Left ventricle myocardium inferior (tissue), 1 donor: ENCODE measurements at regions not wholly inside any gene's neighbourhood (a gene's known extent, or its start where the extent isn't known, plus 50 kb on each side); places are given as distances from the start of the nearest gene placed in this dataset.

Source experiments
- DNase-seq: peaks from one replicate; pipeline ENCODE4 v3.0.0-alpha.2; 2020
- H3K27ac ChIP-seq: fragments of 200-600 bp; replicated peaks from 2 replicates; pipeline ENCODE4 v1.8.0; 2021
- H3K27me3 ChIP-seq: fragments of 200-600 bp; 2 replicates; pipeline ENCODE4 v1.8.0; 2021; ENCODE audit warnings: low read depth
- H3K36me3 ChIP-seq: fragments of 200-600 bp; 2 replicates; pipeline ENCODE4 v1.8.0; 2021
- H3K4me1 ChIP-seq: fragments of 200-600 bp; 2 replicates; pipeline ENCODE4 v1.8.0; 2021
- H3K4me3 ChIP-seq: fragments of 200-600 bp; 2 replicates; pipeline ENCODE4 v1.8.0; 2021; ENCODE audit warnings: mild to moderate bottlenecking, moderate library complexity
- H3K9me3 ChIP-seq: fragments of 200-600 bp; replicated peaks from 2 replicates; pipeline ENCODE4 v1.8.0; 2021
- intact Hi-C: fragments of 100-400 bp; cut with micrococcal nuclease; formaldehyde crosslinking; loops from one replicate; pipeline ENCODE4 v1.11.0; 2022
- TF ChIP-seq, protein P1 (sequence below): fragments of 200-600 bp; IDR thresholded peaks from 2 replicates; pipeline ENCODE4 v1.8.0; 2021; ENCODE audit warnings: antibody characterized with exemption, mild to moderate bottlenecking, borderline replicate concordance
- donor health status: DM: no; HTN: yes; CAD: no; lungs with severe emphysema.

DNA sequence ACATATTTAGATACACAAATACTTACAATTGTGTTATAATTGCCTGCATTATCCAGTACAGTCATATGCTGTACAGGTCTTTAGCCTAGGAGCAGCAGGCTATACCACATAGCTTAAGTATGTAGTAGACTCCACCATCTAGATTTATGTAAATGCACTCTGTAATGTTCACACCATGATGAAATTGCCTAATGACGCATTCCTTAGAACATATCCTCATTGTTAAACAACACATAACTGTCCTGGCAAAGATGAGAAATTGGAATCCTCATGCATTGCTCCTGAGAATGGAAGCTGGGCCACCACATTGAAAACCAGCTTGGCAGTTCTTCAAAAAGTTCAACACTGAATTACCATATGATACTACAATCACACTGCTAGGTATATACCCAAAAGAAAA, 1002.8 kb upstream of the CELF2 start:
- Histone ChIP-seq H3K27ac (no peak overlapping the region), H3K36me3 (no peaks in the 10 kb centered on the region), H3K4me3 (no peak overlapping the region), H3K27me3 (no peaks in the 10 kb centered on the region), H3K9me3 (peaks cover 5% of the 10 kb centered on the region), H3K4me1 (no peaks in the 10 kb centered on the region)
- TF ChIP-seq, protein P1, sequence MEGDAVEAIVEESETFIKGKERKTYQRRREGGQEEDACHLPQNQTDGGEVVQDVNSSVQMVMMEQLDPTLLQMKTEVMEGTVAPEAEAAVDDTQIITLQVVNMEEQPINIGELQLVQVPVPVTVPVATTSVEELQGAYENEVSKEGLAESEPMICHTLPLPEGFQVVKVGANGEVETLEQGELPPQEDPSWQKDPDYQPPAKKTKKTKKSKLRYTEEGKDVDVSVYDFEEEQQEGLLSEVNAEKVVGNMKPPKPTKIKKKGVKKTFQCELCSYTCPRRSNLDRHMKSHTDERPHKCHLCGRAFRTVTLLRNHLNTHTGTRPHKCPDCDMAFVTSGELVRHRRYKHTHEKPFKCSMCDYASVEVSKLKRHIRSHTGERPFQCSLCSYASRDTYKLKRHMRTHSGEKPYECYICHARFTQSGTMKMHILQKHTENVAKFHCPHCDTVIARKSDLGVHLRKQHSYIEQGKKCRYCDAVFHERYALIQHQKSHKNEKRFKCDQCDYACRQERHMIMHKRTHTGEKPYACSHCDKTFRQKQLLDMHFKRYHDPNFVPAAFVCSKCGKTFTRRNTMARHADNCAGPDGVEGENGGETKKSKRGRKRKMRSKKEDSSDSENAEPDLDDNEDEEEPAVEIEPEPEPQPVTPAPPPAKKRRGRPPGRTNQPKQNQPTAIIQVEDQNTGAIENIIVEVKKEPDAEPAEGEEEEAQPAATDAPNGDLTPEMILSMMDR: no peak
- intact Hi-C loops: no loop called here
- DNase-seq: no peak

DNA sequence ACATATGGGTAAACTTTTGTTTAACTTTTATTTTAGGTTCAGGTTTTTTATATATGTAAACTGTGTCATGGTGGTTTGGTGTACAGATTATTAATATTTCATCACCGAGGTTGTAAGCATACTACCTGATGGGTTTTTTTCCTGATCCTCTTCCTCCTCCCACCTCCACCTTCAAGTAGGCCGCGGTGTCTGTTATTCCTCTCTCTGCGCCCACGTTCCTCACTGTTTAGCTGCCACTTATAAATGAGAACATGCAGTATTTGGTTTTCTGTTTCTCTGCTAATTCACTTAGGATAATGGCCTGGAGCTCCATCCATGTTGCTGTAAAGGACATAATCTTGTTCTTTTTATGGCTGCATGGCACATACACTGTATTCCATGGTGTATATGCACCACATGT, 1000.0 kb upstream of the CELF2 start:
- DNase-seq: no peak
- TF ChIP-seq, protein P1: no peak
- Histone ChIP-seq H3K27ac (no peak overlapping the region), H3K9me3 (peaks cover 16% of the 10 kb centered on the region), H3K36me3 (no peaks in the 10 kb centered on the region), H3K4me3 (no peak overlapping the region), H3K4me1 (no peaks in the 10 kb centered on the region), H3K27me3 (no peaks in the 10 kb centered on the region)
- intact Hi-C loops: no loop called here

DNA sequence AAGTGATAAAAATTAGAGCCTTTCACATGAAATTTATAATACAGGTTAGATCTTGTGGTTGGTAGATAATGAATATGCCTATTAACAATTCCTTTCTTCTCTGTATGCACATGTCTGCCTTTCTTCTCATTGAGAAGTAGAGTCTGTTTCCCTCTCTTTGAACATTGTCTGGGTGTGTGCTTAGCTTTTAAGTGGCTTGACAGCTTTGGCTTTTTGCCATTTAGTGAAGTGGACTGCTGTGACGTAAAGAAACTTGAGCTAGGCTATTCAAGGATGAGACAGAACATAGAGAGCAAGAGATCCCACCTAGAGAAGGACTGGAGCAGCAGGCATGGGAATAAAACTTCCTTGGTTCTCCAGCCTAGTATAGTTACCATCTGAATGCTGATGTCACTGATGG, 996.7 kb upstream of the CELF2 start:
- TF ChIP-seq, protein P1: no peak
- Histone ChIP-seq H3K36me3 (no peaks in the 10 kb centered on the region), H3K27ac (no peak overlapping the region), H3K27me3 (no peaks in the 10 kb centered on the region), H3K9me3 (peaks cover 16% of the 10 kb centered on the region), H3K4me1 (no peaks in the 10 kb centered on the region), H3K4me3 (no peak overlapping the region)
- intact Hi-C loops: no loop called here
- DNase-seq: no peak

DNA sequence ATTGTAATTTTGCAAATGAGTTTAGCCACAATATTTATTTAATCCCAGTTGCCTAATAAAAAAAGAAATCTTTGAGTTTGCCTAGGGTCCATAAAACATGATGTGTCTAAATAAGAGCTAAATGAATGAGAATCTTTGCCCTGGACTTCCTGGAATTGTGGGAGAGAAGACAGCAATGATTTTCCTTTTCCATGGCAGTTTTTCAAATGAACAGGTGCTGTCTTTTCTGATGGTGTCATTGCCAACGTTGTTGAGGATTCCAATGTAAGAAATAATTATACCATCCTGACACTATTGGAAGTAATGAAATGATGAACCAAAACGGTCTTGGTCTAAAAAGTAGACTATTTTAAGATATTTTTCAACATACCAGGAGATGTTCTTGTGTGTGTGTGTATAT, 984.7 kb upstream of the CELF2 start:
- Histone ChIP-seq H3K4me1 (no peaks in the 10 kb centered on the region), H3K27ac (no peak overlapping the region), H3K27me3 (no peaks in the 10 kb centered on the region), H3K36me3 (no peaks in the 10 kb centered on the region), H3K9me3 (no peaks in the 10 kb centered on the region), H3K4me3 (no peak overlapping the region)
- TF ChIP-seq, protein P1: no peak
- intact Hi-C loops: no loop called here
- DNase-seq: no peak

DNA sequence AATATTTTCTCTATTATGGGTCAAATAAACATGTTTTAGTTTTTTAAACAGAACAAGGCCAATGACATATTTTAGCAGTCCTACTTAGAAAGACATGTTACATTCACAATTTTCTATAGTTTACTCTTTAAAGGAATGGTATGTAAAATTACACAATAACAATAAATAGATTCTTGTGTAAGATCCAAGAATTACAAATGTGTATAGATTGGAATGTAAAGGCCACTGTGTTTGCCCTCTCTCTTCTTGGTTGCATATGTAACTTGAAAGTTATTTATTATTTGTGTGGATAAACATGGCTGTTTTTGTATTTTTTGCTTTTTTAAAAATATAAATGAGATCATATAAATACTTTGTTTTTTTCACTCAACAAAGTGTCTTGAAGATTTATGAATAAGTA, 979.3 kb upstream of the CELF2 start:
- Histone ChIP-seq H3K27ac (no peak overlapping the region), H3K36me3 (no peaks in the 10 kb centered on the region), H3K9me3 (no peaks in the 10 kb centered on the region), H3K4me1 (no peaks in the 10 kb centered on the region), H3K27me3 (no peaks in the 10 kb centered on the region), H3K4me3 (no peak overlapping the region)
- no peak for DNase-seq
- TF ChIP-seq, protein P1: no peak
- intact Hi-C loops: no loop called here

DNA sequence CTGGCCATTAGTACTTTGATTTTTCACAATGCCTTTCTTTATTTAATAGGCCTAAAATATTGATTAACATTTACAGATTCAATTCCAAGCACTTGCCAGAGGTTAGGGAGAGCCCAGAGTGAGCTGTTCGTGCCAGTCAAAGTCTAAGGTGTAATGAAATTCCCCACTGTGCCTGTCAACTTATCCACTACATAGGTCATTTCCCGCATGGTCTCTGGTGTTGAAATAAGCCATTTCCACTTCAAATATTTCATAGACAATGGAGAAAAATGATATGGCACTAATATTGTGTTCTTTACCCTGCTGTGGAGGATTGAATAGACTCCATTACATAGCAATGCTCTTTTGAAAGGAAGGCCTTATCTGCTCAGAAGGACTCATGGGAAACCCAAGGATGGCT, 978.1 kb upstream of the CELF2 start:
- no peak for DNase-seq
- Histone ChIP-seq H3K4me3 (no peak overlapping the region), H3K4me1 (no peaks in the 10 kb centered on the region), H3K27me3 (no peaks in the 10 kb centered on the region), H3K9me3 (no peaks in the 10 kb centered on the region), H3K27ac (no peak overlapping the region), H3K36me3 (no peaks in the 10 kb centered on the region)
- intact Hi-C loops: no loop called here
- TF ChIP-seq, protein P1: no peak
